GM23338 (cell line): ENCODE measurements at regions not wholly inside any gene's neighbourhood (a gene's known extent, or its start where the extent isn't known, plus 50 kb on each side); places are given as distances from the start of the nearest gene placed in this dataset.

ENCODE experiments used
- ATAC-seq: fragments of 200-7000 bp; cut with Tn5 transposase; 3 replicates; pipeline ENCODE4 v1.9.1; 2020
- DNase-seq: peaks from one replicate; pipeline ENCODE4 v3.0.0-alpha.2; 2015; ENCODE audit warnings: low spot score
- H2AFZ ChIP-seq: fragments of 200-600 bp; sonication (generic); 2 replicates; pipeline ENCODE4 v1.8.0; 2016; ENCODE audit warnings: antibody characterized with exemption, mild to moderate bottlenecking, moderate library complexity
- H3F3A ChIP-seq: fragments of 200-600 bp; sonication (generic); replicated peaks from 2 replicates; pipeline ENCODE4 v1.8.0; 2017; ENCODE audit warnings: antibody characterized with exemption, mixed run types, low read depth
- H3K27ac ChIP-seq: fragments of 200-600 bp; sonication (generic); 2 replicates; pipeline ENCODE4 v1.6.1; 2016; ENCODE audit warnings: low read depth
- H3K27me3 ChIP-seq: fragments of 200-600 bp; sonication (generic); 2 replicates; pipeline ENCODE4 v1.8.0; 2016; ENCODE audit warnings: mild to moderate bottlenecking, mixed run types, moderate library complexity; ENCODE audit not compliant: insufficient read depth
- H3K36me3 ChIP-seq: fragments of 200-600 bp; sonication (generic); 2 replicates; pipeline ENCODE4 v1.8.0; 2016; ENCODE audit warnings: mild to moderate bottlenecking; ENCODE audit not compliant: insufficient read depth
- H3K4me1 ChIP-seq: fragments of 200-600 bp; sonication (generic); 2 replicates; pipeline ENCODE4 v1.8.0; 2016; ENCODE audit warnings: mild to moderate bottlenecking, moderate library complexity; ENCODE audit not compliant: insufficient read depth
- H3K4me2 ChIP-seq: fragments of 200-600 bp; sonication (generic); 2 replicates; pipeline ENCODE4 v1.7.1; 2017; ENCODE audit warnings: mixed run types
- H3K4me3 ChIP-seq: fragments of 200-600 bp; sonication (generic); 2 replicates; pipeline ENCODE4 v1.6.1; 2016; ENCODE audit warnings: mixed run types
- H3K79me2 ChIP-seq: fragments of 200-600 bp; sonication (generic); replicated peaks from 2 replicates; pipeline ENCODE4 v1.8.0; 2017; ENCODE audit warnings: mild to moderate bottlenecking; ENCODE audit not compliant: insufficient read depth
- H3K9me2 ChIP-seq: fragments of 200-600 bp; sonication (generic); 2 replicates; pipeline ENCODE4 v1.8.0; 2017; ENCODE audit not compliant: insufficient read depth
- H4K20me1 ChIP-seq: fragments of 200-600 bp; sonication (generic); replicated peaks from 2 replicates; pipeline ENCODE4 v1.8.0; 2017; ENCODE audit warnings: mild to moderate bottlenecking; ENCODE audit not compliant: insufficient read depth
- H3K27ac Mint-ChIP-seq: 2 replicates; pipeline ENCODE4 v1.8.0; 2020; ENCODE audit warnings: inconsistent platforms, mild to moderate bottlenecking, moderate library complexity, mixed read lengths
- H3K27me3 Mint-ChIP-seq: 3 replicates; pipeline ENCODE4 v1.8.0; 2022; ENCODE audit warnings: low read depth, mild to moderate bottlenecking, moderate library complexity, mixed read lengths, inconsistent platforms; ENCODE audit not compliant: insufficient read depth, poor library complexity
- H3K36me3 Mint-ChIP-seq: 3 replicates; pipeline ENCODE4 v1.8.0; 2021; ENCODE audit warnings: low read depth, mild to moderate bottlenecking, inconsistent platforms, moderate library complexity, mixed read lengths
- H3K4me1 Mint-ChIP-seq: 3 replicates; pipeline ENCODE4 v1.8.0; 2020; ENCODE audit warnings: mild to moderate bottlenecking, inconsistent platforms, mixed read lengths
- H3K4me3 Mint-ChIP-seq: 3 replicates; pipeline ENCODE4 v1.8.0; 2021; ENCODE audit warnings: moderate library complexity, mild to moderate bottlenecking, inconsistent platforms, mixed read lengths
- H3K9me3 Mint-ChIP-seq: 3 replicates; pipeline ENCODE4 v1.8.0; 2020; ENCODE audit warnings: moderate library complexity, mild to moderate bottlenecking, inconsistent platforms, mixed read lengths
- CREB1 ChIP-seq: fragments of 250-450 bp; sonication (Bioruptor Pico); IDR thresholded peaks from 2 replicates; pipeline ENCODE4 v1.5.0; 2020; ENCODE audit warnings: low read depth, mild to moderate bottlenecking, moderate library complexity
- EZH2 ChIP-seq: fragments of 200-600 bp; sonication (generic); IDR thresholded peaks from one replicate; pipeline ENCODE4 v1.8.0; 2017; ENCODE audit warnings: antibody characterized with exemption, mild to moderate bottlenecking, low read depth; ENCODE audit not compliant: unreplicated experiment
- EZH2phosphoT487 ChIP-seq: fragments of 200-600 bp; sonication (generic); IDR thresholded peaks from one replicate; pipeline ENCODE4 v1.8.1; 2018; ENCODE audit warnings: antibody characterized with exemption; ENCODE audit not compliant: unreplicated experiment
- JUNB ChIP-seq: IDR thresholded peaks from one replicate; pipeline ENCODE4 v1.6.1; 2016; ENCODE audit warnings: antibody characterized with exemption; ENCODE audit not compliant: unreplicated experiment
- NANOG ChIP-seq: IDR thresholded peaks from 2 replicates; pipeline ENCODE4 v1.6.1; 2016; ENCODE audit warnings: antibody characterized with exemption, borderline replicate concordance
- POLR2AphosphoS5 ChIP-seq: IDR thresholded peaks from 2 replicates; pipeline ENCODE4 v1.6.1; 2016; ENCODE audit warnings: antibody characterized with exemption, low read depth
- STAT1 ChIP-seq: IDR thresholded peaks from one replicate; pipeline ENCODE4 v1.6.1; 2016; ENCODE audit warnings: antibody characterized with exemption; ENCODE audit not compliant: unreplicated experiment
- ZNF114 ChIP-seq: fragments of 250-450 bp; sonication (Bioruptor Pico); IDR thresholded peaks from 2 replicates; pipeline ENCODE4 v1.5.0; 2020; ENCODE audit warnings: mild to moderate bottlenecking, moderate library complexity
- ZNF331 ChIP-seq: fragments of 250-450 bp; sonication (Bioruptor Pico); IDR thresholded peaks from 2 replicates; pipeline ENCODE4 v1.5.0; 2020; ENCODE audit warnings: low read depth, mild to moderate bottlenecking, moderate library complexity
- TF ChIP-seq, protein P1 (sequence below): IDR thresholded peaks from 2 replicates; pipeline ENCODE4 v1.6.1; 2016; ENCODE audit warnings: antibody characterized with exemption
- TF ChIP-seq, protein P2 (sequence below): fragments of 250-450 bp; sonication (Bioruptor Pico); IDR thresholded peaks from 2 replicates; pipeline ENCODE4 v1.5.0; 2020; ENCODE audit warnings: mild to moderate bottlenecking, moderate library complexity
- TF ChIP-seq, protein P3 (sequence below), 2 experiments: fragments of 200-600 bp in 1 of 2; sonication (generic) in 1 of 2; conservative IDR thresholded peaks; 2 replicates each; pipeline versions ENCODE4 v1.5.1 to v1.6.1; 2016 to 2017; ENCODE audit warnings: antibody characterized with exemption in 2 of 2, low read depth in 2 of 2, mild to moderate bottlenecking in 2 of 2, moderate library complexity in 1 of 2
- TF ChIP-seq, protein P4 (sequence below): IDR thresholded peaks from one replicate; pipeline ENCODE4 v1.6.1; 2018; ENCODE audit warnings: antibody characterized with exemption; ENCODE audit not compliant: unreplicated experiment

DNA sequence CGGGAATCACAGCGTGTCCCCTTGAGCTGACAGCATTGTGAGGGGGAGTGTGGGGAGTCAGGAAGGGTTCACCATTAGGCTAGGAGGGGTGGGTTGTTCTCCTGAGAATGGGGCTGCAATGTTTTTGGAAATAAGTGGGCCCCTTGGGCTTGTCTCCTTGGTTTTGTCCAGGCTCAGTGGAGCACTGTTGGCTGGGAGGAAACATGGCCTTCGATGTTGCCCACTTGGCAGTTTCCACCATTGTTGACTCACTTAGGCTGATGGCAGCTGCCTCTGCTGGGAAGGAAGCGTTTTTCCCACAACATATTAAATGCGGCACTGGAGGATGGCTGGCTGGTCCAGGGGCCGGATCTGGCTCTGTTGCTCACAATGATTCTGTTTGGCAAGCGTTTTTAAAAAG lies 512.1 kb downstream of the QKI start:
- Mint-ChIP-seq H3K36me3 (peaks cover 3% of the 10 kb centered on the region; the same call in 1 of the 3 replicates), H3K9me3 (0 out of 3 replicates have a peak, but pooled peaks cover 6% of the 10 kb centered on the region), H3K27me3 (peaks cover 8% of the 10 kb centered on the region), H3K27ac (no peak overlapping the region), H3K4me1 (peaks cover 17% of the 10 kb centered on the region), H3K4me3 (no peak overlapping the region)
- H3K27ac ChIP-seq = no peak overlapping the region
- H3K36me3 ChIP-seq = no peaks in the 10 kb centered on the region
- no peaks in the 10 kb centered on the region for H4K20me1 ChIP-seq
- H3K79me2 ChIP-seq = no peaks in the 10 kb centered on the region
- no peaks in the 10 kb centered on the region for H3K27me3 ChIP-seq
- no peak overlapping the region for H3K4me2 ChIP-seq
- no peak overlapping the region for H3K4me3 ChIP-seq
- no peaks in the 10 kb centered on the region for H3F3A ChIP-seq
- DNase-seq (no peak), ATAC-seq (no peak)
- H3K9me2 ChIP-seq = no peaks in the 10 kb centered on the region
- no peak for TF ChIP-seq EZH2
- TF ChIP-seq, protein P1, sequence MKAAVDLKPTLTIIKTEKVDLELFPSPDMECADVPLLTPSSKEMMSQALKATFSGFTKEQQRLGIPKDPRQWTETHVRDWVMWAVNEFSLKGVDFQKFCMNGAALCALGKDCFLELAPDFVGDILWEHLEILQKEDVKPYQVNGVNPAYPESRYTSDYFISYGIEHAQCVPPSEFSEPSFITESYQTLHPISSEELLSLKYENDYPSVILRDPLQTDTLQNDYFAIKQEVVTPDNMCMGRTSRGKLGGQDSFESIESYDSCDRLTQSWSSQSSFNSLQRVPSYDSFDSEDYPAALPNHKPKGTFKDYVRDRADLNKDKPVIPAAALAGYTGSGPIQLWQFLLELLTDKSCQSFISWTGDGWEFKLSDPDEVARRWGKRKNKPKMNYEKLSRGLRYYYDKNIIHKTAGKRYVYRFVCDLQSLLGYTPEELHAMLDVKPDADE = no peak
- TF ChIP-seq CREB1 (CRISPR knock-in tag) = no peak
- TF ChIP-seq, protein P2, sequence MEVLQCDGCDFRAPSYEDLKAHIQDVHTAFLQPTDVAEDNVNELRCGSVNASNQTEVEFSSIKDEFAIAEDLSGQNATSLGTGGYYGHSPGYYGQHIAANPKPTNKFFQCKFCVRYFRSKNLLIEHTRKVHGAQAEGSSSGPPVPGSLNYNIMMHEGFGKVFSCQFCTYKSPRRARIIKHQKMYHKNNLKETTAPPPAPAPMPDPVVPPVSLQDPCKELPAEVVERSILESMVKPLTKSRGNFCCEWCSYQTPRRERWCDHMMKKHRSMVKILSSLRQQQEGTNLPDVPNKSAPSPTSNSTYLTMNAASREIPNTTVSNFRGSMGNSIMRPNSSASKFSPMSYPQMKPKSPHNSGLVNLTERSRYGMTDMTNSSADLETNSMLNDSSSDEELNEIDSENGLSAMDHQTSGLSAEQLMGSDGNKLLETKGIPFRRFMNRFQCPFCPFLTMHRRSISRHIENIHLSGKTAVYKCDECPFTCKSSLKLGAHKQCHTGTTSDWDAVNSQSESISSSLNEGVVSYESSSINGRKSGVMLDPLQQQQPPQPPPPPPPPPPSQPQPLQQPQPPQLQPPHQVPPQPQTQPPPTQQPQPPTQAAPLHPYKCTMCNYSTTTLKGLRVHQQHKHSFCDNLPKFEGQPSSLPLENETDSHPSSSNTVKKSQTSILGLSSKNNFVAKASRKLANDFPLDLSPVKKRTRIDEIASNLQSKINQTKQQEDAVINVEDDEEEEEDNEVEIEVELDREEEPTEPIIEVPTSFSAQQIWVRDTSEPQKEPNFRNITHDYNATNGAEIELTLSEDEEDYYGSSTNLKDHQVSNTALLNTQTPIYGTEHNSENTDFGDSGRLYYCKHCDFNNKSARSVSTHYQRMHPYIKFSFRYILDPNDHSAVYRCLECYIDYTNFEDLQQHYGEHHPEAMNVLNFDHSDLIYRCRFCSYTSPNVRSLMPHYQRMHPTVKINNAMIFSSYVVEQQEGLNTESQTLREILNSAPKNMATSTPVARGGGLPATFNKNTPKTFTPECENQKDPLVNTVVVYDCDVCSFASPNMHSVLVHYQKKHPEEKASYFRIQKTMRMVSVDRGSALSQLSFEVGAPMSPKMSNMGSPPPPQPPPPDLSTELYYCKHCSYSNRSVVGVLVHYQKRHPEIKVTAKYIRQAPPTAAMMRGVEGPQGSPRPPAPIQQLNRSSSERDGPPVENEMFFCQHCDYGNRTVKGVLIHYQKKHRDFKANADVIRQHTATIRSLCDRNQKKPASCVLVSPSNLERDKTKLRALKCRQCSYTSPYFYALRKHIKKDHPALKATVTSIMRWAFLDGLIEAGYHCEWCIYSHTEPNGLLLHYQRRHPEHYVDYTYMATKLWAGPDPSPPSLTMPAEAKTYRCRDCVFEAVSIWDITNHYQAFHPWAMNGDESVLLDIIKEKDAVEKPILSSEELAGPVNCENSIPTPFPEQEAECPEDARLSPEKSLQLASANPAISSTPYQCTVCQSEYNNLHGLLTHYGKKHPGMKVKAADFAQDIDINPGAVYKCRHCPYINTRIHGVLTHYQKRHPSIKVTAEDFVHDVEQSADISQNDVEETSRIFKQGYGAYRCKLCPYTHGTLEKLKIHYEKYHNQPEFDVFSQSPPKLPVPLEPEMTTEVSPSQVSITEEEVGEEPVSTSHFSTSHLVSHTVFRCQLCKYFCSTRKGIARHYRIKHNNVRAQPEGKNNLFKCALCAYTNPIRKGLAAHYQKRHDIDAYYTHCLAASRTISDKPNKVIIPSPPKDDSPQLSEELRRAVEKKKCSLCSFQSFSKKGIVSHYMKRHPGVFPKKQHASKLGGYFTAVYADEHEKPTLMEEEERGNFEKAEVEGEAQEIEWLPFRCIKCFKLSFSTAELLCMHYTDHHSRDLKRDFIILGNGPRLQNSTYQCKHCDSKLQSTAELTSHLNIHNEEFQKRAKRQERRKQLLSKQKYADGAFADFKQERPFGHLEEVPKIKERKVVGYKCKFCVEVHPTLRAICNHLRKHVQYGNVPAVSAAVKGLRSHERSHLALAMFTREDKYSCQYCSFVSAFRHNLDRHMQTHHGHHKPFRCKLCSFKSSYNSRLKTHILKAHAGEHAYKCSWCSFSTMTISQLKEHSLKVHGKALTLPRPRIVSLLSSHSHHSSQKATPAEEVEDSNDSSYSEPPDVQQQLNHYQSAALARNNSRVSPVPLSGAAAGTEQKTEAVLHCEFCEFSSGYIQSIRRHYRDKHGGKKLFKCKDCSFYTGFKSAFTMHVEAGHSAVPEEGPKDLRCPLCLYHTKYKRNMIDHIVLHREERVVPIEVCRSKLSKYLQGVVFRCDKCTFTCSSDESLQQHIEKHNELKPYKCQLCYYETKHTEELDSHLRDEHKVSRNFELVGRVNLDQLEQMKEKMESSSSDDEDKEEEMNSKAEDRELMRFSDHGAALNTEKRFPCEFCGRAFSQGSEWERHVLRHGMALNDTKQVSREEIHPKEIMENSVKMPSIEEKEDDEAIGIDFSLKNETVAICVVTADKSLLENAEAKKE (CRISPR knock-in tag) = no peak
- TF ChIP-seq, protein P3, sequence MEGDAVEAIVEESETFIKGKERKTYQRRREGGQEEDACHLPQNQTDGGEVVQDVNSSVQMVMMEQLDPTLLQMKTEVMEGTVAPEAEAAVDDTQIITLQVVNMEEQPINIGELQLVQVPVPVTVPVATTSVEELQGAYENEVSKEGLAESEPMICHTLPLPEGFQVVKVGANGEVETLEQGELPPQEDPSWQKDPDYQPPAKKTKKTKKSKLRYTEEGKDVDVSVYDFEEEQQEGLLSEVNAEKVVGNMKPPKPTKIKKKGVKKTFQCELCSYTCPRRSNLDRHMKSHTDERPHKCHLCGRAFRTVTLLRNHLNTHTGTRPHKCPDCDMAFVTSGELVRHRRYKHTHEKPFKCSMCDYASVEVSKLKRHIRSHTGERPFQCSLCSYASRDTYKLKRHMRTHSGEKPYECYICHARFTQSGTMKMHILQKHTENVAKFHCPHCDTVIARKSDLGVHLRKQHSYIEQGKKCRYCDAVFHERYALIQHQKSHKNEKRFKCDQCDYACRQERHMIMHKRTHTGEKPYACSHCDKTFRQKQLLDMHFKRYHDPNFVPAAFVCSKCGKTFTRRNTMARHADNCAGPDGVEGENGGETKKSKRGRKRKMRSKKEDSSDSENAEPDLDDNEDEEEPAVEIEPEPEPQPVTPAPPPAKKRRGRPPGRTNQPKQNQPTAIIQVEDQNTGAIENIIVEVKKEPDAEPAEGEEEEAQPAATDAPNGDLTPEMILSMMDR (conservative IDR thresholded peaks at IDR 0.05; ENCODE audit: low read depth in 2 of 2) = no peak
- TF ChIP-seq, protein P4, sequence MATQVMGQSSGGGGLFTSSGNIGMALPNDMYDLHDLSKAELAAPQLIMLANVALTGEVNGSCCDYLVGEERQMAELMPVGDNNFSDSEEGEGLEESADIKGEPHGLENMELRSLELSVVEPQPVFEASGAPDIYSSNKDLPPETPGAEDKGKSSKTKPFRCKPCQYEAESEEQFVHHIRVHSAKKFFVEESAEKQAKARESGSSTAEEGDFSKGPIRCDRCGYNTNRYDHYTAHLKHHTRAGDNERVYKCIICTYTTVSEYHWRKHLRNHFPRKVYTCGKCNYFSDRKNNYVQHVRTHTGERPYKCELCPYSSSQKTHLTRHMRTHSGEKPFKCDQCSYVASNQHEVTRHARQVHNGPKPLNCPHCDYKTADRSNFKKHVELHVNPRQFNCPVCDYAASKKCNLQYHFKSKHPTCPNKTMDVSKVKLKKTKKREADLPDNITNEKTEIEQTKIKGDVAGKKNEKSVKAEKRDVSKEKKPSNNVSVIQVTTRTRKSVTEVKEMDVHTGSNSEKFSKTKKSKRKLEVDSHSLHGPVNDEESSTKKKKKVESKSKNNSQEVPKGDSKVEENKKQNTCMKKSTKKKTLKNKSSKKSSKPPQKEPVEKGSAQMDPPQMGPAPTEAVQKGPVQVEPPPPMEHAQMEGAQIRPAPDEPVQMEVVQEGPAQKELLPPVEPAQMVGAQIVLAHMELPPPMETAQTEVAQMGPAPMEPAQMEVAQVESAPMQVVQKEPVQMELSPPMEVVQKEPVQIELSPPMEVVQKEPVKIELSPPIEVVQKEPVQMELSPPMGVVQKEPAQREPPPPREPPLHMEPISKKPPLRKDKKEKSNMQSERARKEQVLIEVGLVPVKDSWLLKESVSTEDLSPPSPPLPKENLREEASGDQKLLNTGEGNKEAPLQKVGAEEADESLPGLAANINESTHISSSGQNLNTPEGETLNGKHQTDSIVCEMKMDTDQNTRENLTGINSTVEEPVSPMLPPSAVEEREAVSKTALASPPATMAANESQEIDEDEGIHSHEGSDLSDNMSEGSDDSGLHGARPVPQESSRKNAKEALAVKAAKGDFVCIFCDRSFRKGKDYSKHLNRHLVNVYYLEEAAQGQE = no peak
- no peak for TF ChIP-seq EZH2phosphoT487
- TF ChIP-seq POLR2AphosphoS5 = no peak
- TF ChIP-seq NANOG = no peak
- no peak for TF ChIP-seq STAT1
- TF ChIP-seq JUNB = no peak
- no peak for TF ChIP-seq ZNF331 (CRISPR knock-in tag)
- no peak for TF ChIP-seq ZNF114 (CRISPR knock-in tag)
- peaks cover 14% of the 10 kb centered on the region for H3K4me1 ChIP-seq
- H2AFZ ChIP-seq = no peak overlapping the region
